ENCODE measurements at regions not wholly inside any gene's neighbourhood (a gene's known extent, or its start where the extent isn't known, plus 50 kb on each side); places are given as distances from the start of the nearest gene placed in this dataset.
"Not testable (repeated sequence)": the region's sequence is repeated elsewhere in the genome, so short reads cannot be mapped to it uniquely, and the experiment has no call there.

- no peak for TF ChIP-seq CTCF (IDR thresholded peaks at IDR 0.05; ENCODE audit: insufficient read depth, low read length, poor library complexity, severe bottlenecking)
- Histone ChIP-seq H3K36me3 (ENCODE audit: control insufficient read depth, insufficient read depth, low read length) (no peaks in the 10 kb centered on the region), H3K4me3 (replicated peaks; ENCODE audit: low read depth, low read length) (no peak overlapping the region), H3K27me3 (replicated peaks; ENCODE audit: control insufficient read depth, insufficient read depth, low read length) (no peaks in the 10 kb centered on the region)
- DNase-seq (ENCODE audit: extremely low read depth, insufficient read length): no peak
Measured at GRCh38 chr11:129743112-129743815, 72.4 kb upstream of the TMEM45B start.

- H3K27me3 ChIP-seq (replicated peaks; ENCODE audit: control insufficient read depth, insufficient read depth, low read length): no peaks in the 10 kb centered on the region
- DNase-seq (ENCODE audit: extremely low read depth, insufficient read length): no peak
- no peaks in the 10 kb centered on the region for H3K36me3 ChIP-seq (ENCODE audit: control insufficient read depth, insufficient read depth, low read length)
- no peak overlapping the region for H3K4me3 ChIP-seq (replicated peaks; ENCODE audit: low read depth, low read length)
- TF ChIP-seq CTCF (IDR thresholded peaks at IDR 0.05; ENCODE audit: insufficient read depth, low read length, poor library complexity, severe bottlenecking): no peak
Measured at GRCh38 chr11:129747071-129747470, 68.6 kb upstream of the TMEM45B start.

GRCh38 chr11:129749141-129749540, 66.5 kb upstream of the TMEM45B start:
- DNase-seq (ENCODE audit: extremely low read depth, insufficient read length): no peak
- Histone ChIP-seq H3K4me3 (replicated peaks; ENCODE audit: low read depth, low read length) (no peak overlapping the region), H3K36me3 (ENCODE audit: control insufficient read depth, insufficient read depth, low read length) (no peaks in the 10 kb centered on the region), H3K27me3 (replicated peaks; ENCODE audit: control insufficient read depth, insufficient read depth, low read length) (no peaks in the 10 kb centered on the region)
- no peak for TF ChIP-seq CTCF (IDR thresholded peaks at IDR 0.05; ENCODE audit: insufficient read depth, low read length, poor library complexity, severe bottlenecking)

- no peak overlapping the region for H3K4me3 ChIP-seq (replicated peaks; ENCODE audit: low read depth, low read length)
- peak; percentile 91 for TF ChIP-seq CTCF (IDR thresholded peaks at IDR 0.05; ENCODE audit: insufficient read depth, low read length, poor library complexity, severe bottlenecking)
- H3K36me3 ChIP-seq (ENCODE audit: control insufficient read depth, insufficient read depth, low read length): no peaks in the 10 kb centered on the region
- peak; percentile 70 for DNase-seq (ENCODE audit: extremely low read depth, insufficient read length)
- H3K27me3 ChIP-seq (replicated peaks; ENCODE audit: control insufficient read depth, insufficient read depth, low read length): no peaks in the 10 kb centered on the region
Measured at GRCh38 chr11:129750343-129751292, 65.0 kb upstream of the TMEM45B start.

- no peaks in the 10 kb centered on the region for H3K36me3 ChIP-seq (ENCODE audit: control insufficient read depth, insufficient read depth, low read length)
- no peaks in the 10 kb centered on the region for H3K27me3 ChIP-seq (replicated peaks; ENCODE audit: control insufficient read depth, insufficient read depth, low read length)
- no peak for TF ChIP-seq CTCF (IDR thresholded peaks at IDR 0.05; ENCODE audit: insufficient read depth, low read length, poor library complexity, severe bottlenecking)
- no peak overlapping the region for H3K4me3 ChIP-seq (replicated peaks; ENCODE audit: low read depth, low read length)
- DNase-seq (ENCODE audit: extremely low read depth, insufficient read length): no peak
Measured at GRCh38 chr11:129751511-129751910, 64.1 kb upstream of the TMEM45B start.

- not testable (repeated sequence) for DNase-seq (ENCODE audit: extremely low read depth, insufficient read length); H3K4me3 ChIP-seq (replicated peaks; ENCODE audit: low read depth, low read length); H3K36me3 ChIP-seq (ENCODE audit: control insufficient read depth, insufficient read depth, low read length); H3K27me3 ChIP-seq (replicated peaks; ENCODE audit: control insufficient read depth, insufficient read depth, low read length)
Measured at GRCh38 chr11:129763569-129763968, 52.1 kb upstream of the TMEM45B start.

- not testable (repeated sequence) for DNase-seq (ENCODE audit: extremely low read depth, insufficient read length); H3K27me3 ChIP-seq (replicated peaks; ENCODE audit: control insufficient read depth, insufficient read depth, low read length); H3K4me3 ChIP-seq (replicated peaks; ENCODE audit: low read depth, low read length); H3K36me3 ChIP-seq (ENCODE audit: control insufficient read depth, insufficient read depth, low read length)
Measured at GRCh38 chr11:129764204-129764603, 51.4 kb upstream of the TMEM45B start.

Data from GM06990 (cell line).